HEK293 (cell line): ENCODE measurements at regions not wholly inside any gene's neighbourhood (a gene's known extent, or its start where the extent isn't known, plus 50 kb on each side); places are given as distances from the start of the nearest gene placed in this dataset.

Source experiments
- ZBTB6 ChIP-seq: fragments of 450-650 bp; formaldehyde crosslinking; IDR thresholded peaks from 2 replicates; pipeline ENCODE4 v1.5.1; 2017; ENCODE audit warnings: missing biosample characterization, missing genetic modification characterization
- ZBTB8A ChIP-seq: fragments of 450-650 bp; formaldehyde crosslinking; IDR thresholded peaks from 2 replicates; pipeline ENCODE4 v1.5.1; 2016; ENCODE audit warnings: missing biosample characterization, missing genetic modification characterization
- ZNF544 ChIP-seq: fragments of 450-650 bp; formaldehyde crosslinking; IDR thresholded peaks from 2 replicates; pipeline ENCODE4 v1.5.0; 2017; ENCODE audit warnings: missing biosample characterization, missing genetic modification characterization
- ZNF785 ChIP-seq: fragments of 450-650 bp; formaldehyde crosslinking; IDR thresholded peaks from 2 replicates; pipeline ENCODE4 v1.5.1; 2016; ENCODE audit warnings: missing biosample characterization, missing genetic modification characterization
- TF ChIP-seq, protein P1 (sequence below): fragments of 450-650 bp; formaldehyde crosslinking; IDR thresholded peaks from 2 replicates; pipeline ENCODE4 v1.5.1; 2016; ENCODE audit warnings: missing biosample characterization, missing genetic modification characterization
- TF ChIP-seq, protein P2 (sequence below): fragments of 450-650 bp; formaldehyde crosslinking; IDR thresholded peaks from 2 replicates; pipeline ENCODE4 v1.5.1; 2016; ENCODE audit warnings: missing biosample characterization, missing genetic modification characterization

DNA sequence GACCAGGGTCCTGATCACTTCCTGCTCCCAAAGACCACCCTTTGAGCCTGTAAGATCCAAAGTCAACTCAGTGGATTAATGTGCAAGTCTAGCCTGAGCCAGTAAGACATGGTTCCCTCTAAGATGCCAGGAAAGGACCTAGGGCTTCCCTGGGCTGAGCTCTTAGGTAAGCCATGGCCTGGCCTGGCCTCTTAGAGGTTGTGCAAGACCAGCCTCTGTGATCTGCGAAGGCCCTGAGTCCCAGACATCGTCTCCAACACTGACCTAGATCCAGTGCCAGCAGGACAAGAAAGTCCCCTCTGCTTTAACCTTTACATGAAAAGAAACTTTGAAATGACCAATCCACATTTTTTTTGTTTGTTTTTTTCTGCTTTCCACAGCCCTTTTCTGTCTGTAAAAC is 73.6 kb upstream of the CYP1B1 start:
- no peak for TF ChIP-seq ZNF544 (tag by site-specific recombination)
- TF ChIP-seq ZBTB6 (tag by site-specific recombination): no peak
- TF ChIP-seq, protein P1, sequence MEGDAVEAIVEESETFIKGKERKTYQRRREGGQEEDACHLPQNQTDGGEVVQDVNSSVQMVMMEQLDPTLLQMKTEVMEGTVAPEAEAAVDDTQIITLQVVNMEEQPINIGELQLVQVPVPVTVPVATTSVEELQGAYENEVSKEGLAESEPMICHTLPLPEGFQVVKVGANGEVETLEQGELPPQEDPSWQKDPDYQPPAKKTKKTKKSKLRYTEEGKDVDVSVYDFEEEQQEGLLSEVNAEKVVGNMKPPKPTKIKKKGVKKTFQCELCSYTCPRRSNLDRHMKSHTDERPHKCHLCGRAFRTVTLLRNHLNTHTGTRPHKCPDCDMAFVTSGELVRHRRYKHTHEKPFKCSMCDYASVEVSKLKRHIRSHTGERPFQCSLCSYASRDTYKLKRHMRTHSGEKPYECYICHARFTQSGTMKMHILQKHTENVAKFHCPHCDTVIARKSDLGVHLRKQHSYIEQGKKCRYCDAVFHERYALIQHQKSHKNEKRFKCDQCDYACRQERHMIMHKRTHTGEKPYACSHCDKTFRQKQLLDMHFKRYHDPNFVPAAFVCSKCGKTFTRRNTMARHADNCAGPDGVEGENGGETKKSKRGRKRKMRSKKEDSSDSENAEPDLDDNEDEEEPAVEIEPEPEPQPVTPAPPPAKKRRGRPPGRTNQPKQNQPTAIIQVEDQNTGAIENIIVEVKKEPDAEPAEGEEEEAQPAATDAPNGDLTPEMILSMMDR: no peak
- TF ChIP-seq, protein P2, sequence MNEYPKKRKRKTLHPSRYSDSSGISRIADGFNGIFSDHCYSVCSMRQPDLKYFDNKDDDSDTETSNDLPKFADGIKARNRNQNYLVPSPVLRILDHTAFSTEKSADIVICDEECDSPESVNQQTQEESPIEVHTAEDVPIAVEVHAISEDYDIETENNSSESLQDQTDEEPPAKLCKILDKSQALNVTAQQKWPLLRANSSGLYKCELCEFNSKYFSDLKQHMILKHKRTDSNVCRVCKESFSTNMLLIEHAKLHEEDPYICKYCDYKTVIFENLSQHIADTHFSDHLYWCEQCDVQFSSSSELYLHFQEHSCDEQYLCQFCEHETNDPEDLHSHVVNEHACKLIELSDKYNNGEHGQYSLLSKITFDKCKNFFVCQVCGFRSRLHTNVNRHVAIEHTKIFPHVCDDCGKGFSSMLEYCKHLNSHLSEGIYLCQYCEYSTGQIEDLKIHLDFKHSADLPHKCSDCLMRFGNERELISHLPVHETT (tag by site-specific recombination): no peak
- TF ChIP-seq ZBTB8A: no peak
- no peak for TF ChIP-seq ZNF785 (tag by site-specific recombination)
